LNCAP (cell line): ENCODE measurements at regions not wholly inside any gene's neighbourhood (a gene's known extent, or its start where the extent isn't known, plus 50 kb on each side); places are given as distances from the start of the nearest gene placed in this dataset.

Experiments used
- TF ChIP-seq, protein P1 (sequence below): fragments of 450-650 bp; IDR thresholded peaks from 2 replicates; pipeline ENCODE4 v1.5.1; 2017; ENCODE audit warnings: mild to moderate bottlenecking

DNA sequence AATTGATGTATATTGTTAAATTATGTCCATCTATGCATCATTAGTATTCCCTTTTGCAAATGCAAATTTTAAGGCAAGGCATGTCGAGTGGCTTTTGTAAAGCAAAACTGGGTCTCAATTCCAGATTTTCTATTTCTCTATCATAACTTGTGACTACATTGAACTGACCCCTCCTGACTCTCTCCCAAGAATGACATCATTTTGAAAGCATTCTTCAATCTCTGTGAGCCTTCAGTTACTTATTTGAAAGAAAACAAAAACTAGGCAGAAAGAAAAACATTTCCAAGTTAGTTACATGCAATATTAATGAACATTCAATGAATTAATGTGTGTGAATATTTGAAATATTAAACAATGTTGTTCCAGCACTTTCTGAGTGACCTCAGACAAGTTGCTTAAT, 314.3 kb upstream of the CLNK start:
- TF ChIP-seq, protein P1, sequence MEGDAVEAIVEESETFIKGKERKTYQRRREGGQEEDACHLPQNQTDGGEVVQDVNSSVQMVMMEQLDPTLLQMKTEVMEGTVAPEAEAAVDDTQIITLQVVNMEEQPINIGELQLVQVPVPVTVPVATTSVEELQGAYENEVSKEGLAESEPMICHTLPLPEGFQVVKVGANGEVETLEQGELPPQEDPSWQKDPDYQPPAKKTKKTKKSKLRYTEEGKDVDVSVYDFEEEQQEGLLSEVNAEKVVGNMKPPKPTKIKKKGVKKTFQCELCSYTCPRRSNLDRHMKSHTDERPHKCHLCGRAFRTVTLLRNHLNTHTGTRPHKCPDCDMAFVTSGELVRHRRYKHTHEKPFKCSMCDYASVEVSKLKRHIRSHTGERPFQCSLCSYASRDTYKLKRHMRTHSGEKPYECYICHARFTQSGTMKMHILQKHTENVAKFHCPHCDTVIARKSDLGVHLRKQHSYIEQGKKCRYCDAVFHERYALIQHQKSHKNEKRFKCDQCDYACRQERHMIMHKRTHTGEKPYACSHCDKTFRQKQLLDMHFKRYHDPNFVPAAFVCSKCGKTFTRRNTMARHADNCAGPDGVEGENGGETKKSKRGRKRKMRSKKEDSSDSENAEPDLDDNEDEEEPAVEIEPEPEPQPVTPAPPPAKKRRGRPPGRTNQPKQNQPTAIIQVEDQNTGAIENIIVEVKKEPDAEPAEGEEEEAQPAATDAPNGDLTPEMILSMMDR, result no peak

DNA sequence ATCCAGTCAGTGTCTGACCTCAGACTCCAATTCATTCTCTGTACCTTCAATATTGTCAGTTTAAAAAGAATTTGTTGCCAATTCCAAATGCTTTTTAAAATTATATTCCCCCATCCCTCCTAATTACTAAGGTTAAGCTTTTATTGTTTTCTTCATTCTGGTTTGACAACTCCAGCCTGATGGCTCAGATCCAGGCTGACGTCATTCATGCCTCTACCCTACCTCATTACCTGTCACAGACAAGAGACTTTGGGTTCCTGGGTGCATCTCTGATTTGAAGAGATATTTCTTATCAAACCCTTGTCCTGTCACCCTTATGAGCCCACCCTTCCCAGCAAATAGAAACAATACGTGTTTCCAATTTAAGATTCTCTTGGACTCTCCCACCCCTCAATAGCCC, 300.2 kb upstream of the CLNK start:
- TF ChIP-seq, protein P1, result no peak

DNA sequence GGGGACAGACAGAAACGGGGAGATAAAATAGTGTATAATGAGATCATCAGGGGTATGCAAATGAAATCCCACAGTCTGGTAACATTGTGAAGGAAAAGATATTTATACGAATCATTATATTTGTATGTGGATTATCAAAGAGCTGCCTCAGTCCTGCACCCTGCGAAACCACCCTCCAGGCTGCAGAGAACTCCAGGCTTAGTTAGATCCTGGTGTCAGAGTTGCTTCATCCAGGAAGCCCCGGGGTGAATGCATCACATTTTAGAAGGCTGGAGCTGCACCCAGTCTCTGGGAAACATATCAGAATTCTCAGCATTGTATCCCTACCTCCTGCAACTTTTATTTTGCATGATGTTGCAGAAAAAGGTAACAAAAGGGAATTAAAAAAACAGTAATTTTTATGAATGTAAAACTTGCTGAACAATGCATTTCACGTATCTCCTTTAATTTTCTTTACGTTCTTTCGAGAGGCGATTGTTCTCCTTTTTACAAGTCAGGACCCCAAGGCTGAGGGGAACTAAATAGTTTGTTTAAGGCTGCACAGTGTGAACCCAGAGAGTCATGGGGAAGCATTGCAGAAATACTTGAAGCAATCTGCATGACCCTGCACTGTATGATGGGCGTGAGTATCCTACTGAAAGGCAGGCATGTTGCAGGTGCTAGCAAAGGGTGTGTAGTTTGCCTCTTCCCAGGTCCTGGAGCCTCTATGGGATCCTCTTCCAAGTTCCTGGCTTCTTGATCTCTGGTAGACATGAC, 299.5 kb upstream of the CLNK start:
- TF ChIP-seq, protein P1, result no peak

DNA sequence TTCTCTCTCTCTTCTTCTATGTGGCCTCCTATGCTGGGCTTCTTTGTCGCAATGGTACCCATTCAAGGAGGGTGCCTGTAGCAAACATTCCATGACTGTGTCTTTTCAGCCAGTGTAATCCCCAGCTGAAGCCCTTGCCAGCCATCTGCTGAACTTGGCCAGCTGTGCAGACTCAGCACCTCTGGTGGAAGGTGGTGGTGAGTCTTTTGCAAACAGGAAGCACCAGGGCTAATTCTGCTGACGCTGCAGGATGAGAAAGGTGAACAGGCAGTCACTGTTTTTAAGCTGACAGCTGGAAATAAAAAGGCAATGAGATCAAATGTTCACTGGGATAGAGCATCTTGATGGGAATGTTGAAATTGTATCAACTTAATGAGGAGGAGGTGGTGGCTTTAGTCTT, 298.7 kb upstream of the CLNK start:
- TF ChIP-seq, protein P1, result no peak

DNA sequence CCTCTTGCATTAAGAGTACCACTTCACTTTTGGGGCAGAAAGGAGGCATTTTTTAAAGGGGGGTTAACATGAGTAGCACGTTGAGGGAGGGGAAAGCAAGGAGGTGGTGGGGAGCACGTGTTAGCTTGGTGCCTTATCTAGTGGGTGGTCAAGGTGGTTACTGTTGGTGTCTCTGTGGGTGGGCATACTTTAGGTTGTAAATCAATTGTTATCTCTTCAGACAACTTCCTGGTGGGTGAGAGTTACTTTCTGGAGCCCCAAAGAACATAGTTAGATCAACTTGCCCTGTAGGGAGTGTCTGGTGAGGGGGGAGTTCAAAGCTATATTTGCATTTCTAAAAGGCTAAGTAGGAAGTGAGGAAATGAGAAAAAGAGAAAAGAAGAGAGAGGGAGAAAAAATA, 297.7 kb upstream of the CLNK start:
- TF ChIP-seq, protein P1, result no peak

DNA sequence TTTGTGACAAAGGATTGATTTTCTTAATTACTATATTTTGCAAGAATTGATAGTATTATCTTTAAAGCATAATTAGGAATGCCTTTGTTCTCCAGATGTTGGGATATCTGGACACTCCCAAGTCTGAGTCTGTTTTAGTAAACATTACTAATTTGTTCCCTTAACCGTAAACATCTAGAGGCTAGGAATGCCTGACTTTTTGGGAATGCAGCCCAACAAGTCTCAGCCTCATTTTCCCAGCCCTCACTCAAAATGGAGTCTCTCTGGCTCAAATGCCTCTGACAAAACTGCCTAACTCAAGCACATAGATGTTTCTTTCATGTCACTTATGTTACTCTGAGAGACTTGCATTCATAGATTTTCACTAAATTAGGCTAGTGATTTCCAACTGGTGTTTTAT, 297.0 kb upstream of the CLNK start:
- TF ChIP-seq, protein P1, result no peak

DNA sequence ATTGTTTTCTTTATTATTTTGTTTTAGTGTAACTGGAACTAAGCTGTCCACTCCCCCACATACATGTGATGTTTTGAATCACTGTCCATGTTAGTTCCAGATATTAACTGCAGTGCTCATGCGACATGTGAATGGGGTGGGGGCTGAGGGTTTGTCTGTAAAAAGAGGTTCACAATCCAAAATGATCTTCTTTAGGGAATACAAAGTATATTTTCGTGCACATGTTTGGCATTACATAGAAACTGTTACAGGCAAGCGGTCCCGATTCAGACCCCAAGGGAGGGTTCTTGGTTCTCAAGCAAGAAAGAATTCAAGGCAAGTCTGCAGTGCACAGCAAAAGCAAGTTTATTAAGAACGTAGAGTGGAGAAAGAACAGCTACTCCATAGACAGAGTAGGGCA, 296.5 kb upstream of the CLNK start:
- TF ChIP-seq, protein P1, result no peak

DNA sequence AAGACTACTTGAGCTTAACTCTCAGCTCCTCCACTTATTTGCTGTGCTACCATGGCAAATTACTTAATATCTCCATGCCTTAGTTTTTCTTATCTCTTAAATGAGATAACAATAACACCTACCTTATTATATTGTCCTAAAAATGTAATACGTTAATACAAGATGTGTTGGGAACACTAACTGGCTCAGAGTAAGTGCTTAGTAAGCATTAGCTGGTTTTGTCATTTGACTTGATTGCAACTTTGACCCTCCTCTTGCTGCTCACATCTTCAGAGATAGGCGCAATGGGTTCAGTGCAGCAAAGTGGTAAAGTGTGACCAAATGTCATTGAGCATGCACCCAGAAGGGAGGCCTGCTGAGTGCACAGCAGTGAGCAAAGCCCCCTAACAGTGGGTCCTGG, 294.5 kb upstream of the CLNK start:
- TF ChIP-seq, protein P1, result no peak
